NCI-H226 (cell line): ENCODE measurements at regions not wholly inside any gene's neighbourhood (a gene's known extent, or its start where the extent isn't known, plus 50 kb on each side); places are given as distances from the start of the nearest gene placed in this dataset.
"Not testable (repeated sequence)": the region's sequence is repeated elsewhere in the genome, so short reads cannot be mapped to it uniquely, and the experiment has no call there.

Experiments used
- DNase-seq: peaks from one replicate; pipeline ENCODE4 v3.0.0-alpha.2; 2015

DNA sequence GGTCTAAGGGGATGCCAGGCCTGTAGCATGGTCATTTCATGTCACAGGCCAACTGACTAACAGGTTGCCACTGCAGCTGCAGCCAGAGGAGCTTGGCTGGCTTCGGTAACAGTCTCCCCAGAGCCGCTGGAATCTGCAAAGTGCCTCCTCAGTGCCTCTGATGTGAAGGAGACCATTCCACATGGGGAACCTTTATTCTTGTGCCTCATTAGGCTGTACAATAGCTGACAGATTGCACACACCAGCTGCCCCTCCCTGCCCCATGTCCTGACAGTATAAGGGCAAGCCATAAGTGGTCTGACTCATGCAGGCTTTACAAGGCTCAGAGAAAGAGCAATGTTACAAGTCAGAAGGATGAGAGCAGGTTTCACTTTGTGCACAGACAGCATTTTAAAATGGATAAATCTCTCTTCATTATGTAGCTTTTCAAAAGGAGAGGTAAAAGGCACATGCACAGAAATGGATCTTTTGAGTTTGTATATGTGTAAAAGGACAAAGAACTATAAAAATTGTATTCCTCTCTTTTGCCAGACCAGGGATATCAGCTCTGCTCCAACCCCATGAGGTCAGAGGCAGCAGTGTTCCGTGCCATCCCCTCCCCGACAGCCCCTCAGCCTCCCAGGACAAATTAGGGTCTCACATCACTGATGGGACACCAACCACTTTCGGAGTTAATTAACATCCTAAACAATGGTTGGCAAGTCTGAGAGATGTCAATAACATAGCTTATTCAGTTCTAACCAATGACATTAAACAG lies 467.8 kb downstream of the TMEM232 start:
- peak; percentile 62 for DNase-seq

DNA sequence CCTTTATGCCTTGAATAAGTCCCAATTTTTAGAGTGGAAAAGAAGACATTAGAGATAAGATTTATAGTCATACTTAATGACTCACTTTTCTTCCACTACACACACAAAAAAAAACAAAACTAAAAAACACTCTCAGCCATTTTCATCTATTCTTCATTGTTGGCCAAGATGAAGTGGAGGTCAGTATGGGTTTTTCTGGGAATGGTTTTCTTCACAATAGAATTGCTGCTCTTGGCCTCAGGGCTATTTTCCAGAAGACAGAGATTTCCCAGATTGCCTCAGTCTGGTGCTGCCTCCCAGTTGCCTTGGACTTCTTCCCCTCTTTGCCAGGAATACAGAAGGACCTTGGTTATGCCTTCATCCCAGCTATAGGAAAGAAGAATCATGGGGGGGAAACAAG lies 463.7 kb downstream of the TMEM232 start:
- peak; percentile 42 for DNase-seq

DNA sequence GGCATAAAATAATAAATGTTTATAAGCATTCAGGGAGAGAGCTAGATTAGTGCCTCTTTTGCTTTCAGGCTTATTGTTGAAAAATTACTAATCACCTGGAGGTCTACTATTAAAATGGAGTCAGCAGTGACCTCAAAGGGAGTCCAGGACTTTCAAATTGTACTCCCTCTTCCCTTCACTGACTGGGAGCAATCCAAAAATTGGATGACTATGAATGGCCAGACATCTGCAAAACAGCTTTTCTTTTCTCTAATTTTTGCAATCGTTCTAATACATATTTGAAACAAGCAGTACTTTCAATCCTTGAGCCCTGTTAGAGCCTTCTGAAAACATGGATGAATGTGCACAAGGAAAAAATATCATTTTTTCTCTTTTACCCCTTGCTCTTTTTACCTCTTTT lies 461.8 kb downstream of the TMEM232 start:
- no peak for DNase-seq

GRCh38 chr5:110265162-110265561 lies 461.3 kb downstream of the TMEM232 start:
- DNase-seq = no peak

GRCh38 chr5:110267714-110268113 lies 458.8 kb downstream of the TMEM232 start:
- no peak for DNase-seq

- no peak for DNase-seq
These were observed 458.2 kb downstream of the TMEM232 start for GRCh38 chr5:110268283-110268682.

DNA sequence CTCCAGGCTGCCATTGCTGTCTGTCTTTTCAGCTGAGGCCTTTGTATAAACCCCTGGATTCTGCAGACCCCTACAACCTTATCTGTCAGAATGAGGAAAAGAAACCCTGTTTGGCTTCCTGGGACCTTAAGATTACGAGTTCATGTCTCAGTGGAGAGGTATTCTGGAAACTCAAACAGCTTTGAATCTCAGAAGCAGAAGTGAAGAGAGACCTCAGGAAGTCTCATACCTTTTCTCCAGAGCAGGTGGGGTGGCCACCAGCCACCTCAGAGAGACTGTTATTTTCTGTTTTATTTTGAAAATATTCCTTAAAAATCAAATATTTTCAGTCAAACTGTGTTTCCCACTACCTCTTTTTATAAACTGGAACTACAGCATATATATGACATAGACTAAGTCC lies 457.5 kb downstream of the TMEM232 start:
- DNase-seq = no peak

GRCh38 chr5:110269478-110270142 lies 456.9 kb downstream of the TMEM232 start:
- DNase-seq = no peak

DNA sequence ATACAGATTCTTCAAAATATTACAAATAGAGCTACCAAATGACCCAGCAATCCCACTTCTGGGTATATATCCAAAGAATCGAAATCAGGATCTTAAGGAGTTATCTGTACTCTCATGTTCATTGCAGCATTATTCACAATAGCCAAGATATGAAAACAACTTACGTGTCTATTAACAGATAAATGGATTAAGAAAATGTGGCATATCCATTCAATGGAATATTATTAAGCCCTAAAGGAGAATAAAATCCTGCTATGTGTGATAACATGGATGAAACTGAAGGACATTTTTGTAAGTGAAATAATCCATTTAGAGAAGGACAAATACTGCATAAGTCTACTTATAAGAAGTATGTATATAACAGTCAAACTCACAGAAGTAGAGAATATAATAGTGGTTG lies 450.6 kb downstream of the TMEM232 start:
- DNase-seq = no peak

DNA sequence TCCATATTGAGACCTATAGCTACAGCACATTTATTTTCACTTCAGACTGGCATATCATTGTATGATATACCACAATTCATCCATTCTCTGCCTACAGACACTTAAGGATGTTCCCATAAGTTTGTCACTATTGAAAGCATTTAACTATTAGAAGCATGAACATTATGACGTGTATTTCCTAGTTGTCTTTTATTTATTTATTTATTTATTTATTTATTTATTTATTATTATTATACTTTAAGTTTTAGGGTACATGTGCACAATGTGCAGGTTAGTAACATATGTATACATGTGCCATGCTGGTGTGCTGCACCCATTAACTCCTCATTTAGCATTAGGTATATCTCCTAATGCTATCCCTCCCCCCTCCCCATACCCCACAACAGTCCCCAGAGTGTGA lies 448.0 kb downstream of the TMEM232 start:
- DNase-seq = not testable (repeated sequence)

- DNase-seq = not testable (repeated sequence)
These were observed 442.4 kb downstream of the TMEM232 start for GRCh38 chr5:110284121-110284520.

DNA sequence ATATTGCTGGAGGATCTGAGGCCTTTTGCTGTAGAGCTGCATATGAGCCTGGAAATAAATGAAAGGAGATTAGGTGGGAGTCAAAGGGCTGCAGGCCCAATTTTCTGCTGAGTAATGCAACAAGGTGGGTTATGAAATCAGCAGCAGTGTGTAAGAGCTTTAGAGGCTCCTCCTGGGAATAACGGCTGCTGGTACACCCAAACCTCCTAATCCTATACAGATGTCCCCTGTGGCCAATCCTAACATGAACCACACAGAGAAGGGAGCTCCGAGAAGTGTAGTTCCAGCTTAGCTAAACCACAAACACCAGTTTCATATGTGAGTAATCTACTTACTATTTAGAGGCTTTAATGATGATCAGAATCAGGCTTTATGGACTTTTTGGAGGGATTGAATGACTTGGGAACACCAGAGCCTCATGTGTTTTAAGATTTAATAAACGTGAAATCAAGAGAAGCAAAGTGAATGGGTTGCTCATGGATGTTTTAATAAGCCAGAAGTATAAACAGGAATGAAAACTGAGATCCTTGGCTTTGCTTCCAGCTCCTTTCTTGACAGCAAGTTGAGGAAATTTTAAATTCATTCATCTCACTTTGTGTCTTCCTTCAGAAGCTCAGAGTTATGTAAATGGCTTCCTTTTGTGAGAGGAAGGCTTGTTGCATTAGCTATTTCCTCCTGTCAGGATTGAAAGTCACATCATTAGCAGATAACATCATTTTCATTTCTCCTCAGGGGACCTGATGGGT lies 437.5 kb downstream of the TMEM232 start:
- peak; percentile 54 for DNase-seq

- no peak for DNase-seq
These were observed 437.0 kb downstream of the TMEM232 start for GRCh38 chr5:110289512-110289810.

GRCh38 chr5:110290542-110290941 lies 435.9 kb downstream of the TMEM232 start:
- DNase-seq = no peak

GRCh38 chr5:110294281-110294680 lies 432.2 kb downstream of the TMEM232 start:
- DNase-seq = no peak

GRCh38 chr5:110297152-110297670 lies 429.3 kb downstream of the TMEM232 start:
- no peak for DNase-seq

GRCh38 chr5:110304176-110304575 lies 422.3 kb downstream of the TMEM232 start:
- no peak for DNase-seq

- DNase-seq = no peak
These were observed 419.8 kb downstream of the TMEM232 start for GRCh38 chr5:110306650-110307049.

- DNase-seq = no peak
These were observed 417.2 kb downstream of the TMEM232 start for GRCh38 chr5:110309222-110309621.

DNA sequence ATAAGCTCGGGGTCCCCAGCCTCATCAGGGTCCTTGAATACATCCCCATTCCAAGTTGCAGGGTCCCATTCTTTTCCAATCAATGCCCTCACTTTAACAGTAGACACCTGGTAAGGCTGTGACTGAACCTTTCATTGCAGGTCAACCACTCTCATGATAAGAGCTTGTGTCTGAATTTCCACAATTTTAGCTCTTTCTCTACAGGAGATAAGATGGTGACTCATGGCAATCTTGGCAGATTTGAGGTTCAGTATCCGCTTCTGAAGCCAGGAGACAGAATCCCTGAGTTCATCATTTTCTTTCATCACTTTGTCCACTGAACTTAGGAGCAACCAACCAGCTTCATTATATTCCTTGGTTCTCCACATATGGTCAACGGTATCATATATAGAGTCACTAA lies 409.9 kb downstream of the TMEM232 start:
- peak; percentile 79 for DNase-seq

DNA sequence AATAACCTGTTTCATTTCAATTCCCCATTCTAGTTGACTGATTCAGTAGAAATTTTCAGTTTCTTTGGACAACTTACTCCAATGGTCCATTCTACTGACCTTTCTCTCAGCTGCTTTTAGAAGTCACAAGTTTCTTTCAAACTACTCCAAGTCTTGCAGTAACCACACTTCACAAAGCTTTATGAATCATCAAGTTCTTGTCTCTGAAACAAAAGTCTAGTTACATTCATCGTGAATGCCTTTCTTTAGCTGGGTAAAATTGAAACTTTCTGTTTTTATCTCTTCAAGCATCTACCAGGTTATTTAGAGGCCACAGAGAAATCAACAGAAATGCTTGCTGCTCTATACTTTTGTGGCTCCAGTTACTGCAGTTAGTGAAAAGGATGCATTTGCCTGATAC lies 405.4 kb downstream of the TMEM232 start:
- DNase-seq = no peak

DNA sequence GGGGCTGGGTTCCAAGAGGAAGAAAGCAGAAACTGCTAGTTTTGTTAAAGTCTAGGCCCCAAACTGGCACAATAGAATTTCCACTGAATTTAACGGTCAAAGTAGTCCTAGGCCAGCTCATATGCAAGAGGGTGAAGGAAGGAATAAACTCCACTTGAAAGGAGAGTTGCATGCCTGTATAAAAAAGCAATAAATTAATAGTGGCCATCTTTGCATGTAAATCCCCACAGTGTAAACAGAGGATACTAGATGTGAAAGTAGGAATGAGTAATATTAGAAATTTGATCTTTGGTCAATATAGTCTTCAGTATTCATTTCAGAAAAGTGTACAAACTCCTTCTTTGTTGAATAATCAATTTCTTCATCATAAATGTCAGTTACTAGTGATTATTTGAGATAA lies 403.1 kb downstream of the TMEM232 start:
- DNase-seq = no peak

DNA sequence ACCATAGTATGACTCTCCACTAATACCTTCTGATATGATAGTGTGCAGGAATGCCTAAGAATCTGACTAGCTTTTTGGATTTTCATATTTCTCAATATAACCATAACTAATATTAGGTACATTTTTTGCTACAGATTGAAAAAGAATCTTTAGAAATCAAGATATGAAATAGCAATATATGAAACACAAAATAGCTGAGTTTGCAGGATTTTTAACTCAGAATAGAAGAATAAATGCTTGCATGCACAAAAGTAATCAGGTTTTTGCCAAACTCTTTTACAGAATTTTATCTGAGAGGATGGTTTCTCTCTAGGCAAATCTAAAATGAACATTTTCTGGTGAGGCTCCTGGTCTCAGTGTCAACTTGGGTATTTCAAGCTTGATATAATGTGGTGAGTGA lies 402.6 kb downstream of the TMEM232 start:
- DNase-seq = no peak

- DNase-seq = no peak
These were observed 401.6 kb downstream of the TMEM232 start for GRCh38 chr5:110324876-110325275.
